ENCODE measurements at regions not wholly inside any gene's neighbourhood (a gene's known extent, or its start where the extent isn't known, plus 50 kb on each side); places are given as distances from the start of the nearest gene placed in this dataset.
"Not testable (repeated sequence)": the region's sequence is repeated elsewhere in the genome, so short reads cannot be mapped to it uniquely, and the experiment has no call there.

GRCh38 chr17:16861152-16861551, 110.8 kb downstream of the TNFRSF13B start:
- not testable (repeated sequence) for TF ChIP-seq CTCF, POLR2A (IDR thresholded peaks at IDR 0.05)

Measured in uterus (tissue), 2 donors.